GM04504 (cell line): ENCODE measurements at regions not wholly inside any gene's neighbourhood (a gene's known extent, or its start where the extent isn't known, plus 50 kb on each side); places are given as distances from the start of the nearest gene placed in this dataset.

Experiments
- DNase-seq: peaks from one replicate; pipeline ENCODE4 v3.0.0-alpha.2; 2012; ENCODE audit warnings: low read depth

- DNase-seq: no peak
Observed at GRCh38 chr18:38473535-38473934, 907.9 kb upstream of the CELF4 start.

- no peak for DNase-seq
Observed at GRCh38 chr18:38470421-38470820, 904.8 kb upstream of the CELF4 start.

GRCh38 chr18:38466426-38466825, 900.8 kb upstream of the CELF4 start:
- DNase-seq: no peak

GRCh38 chr18:38464024-38464423, 898.4 kb upstream of the CELF4 start:
- no peak for DNase-seq

GRCh38 chr18:38460657-38461056, 895.1 kb upstream of the CELF4 start:
- DNase-seq: no peak

- no peak for DNase-seq
Observed at GRCh38 chr18:38459131-38459994, 893.8 kb upstream of the CELF4 start.

GRCh38 chr18:38458698-38459097, 893.1 kb upstream of the CELF4 start:
- DNase-seq: no peak

GRCh38 chr18:38456253-38456652, 890.7 kb upstream of the CELF4 start:
- DNase-seq: no peak

GRCh38 chr18:38454764-38455469, 889.3 kb upstream of the CELF4 start:
- no peak for DNase-seq

GRCh38 chr18:38453880-38454279, 888.3 kb upstream of the CELF4 start:
- no peak for DNase-seq

GRCh38 chr18:38450876-38451275, 885.3 kb upstream of the CELF4 start:
- no peak for DNase-seq

- DNase-seq: no peak
Observed at GRCh38 chr18:38445804-38446145, 880.2 kb upstream of the CELF4 start.

GRCh38 chr18:38444971-38445803, 879.6 kb upstream of the CELF4 start:
- no peak for DNase-seq

GRCh38 chr18:38427736-38428135, 862.1 kb upstream of the CELF4 start:
- no peak for DNase-seq

- no peak for DNase-seq
Observed at GRCh38 chr18:38427234-38427633, 861.6 kb upstream of the CELF4 start.

- DNase-seq: no peak
Observed at GRCh38 chr18:38421872-38422615, 856.4 kb upstream of the CELF4 start.

GRCh38 chr18:38421021-38421420, 855.4 kb upstream of the CELF4 start:
- no peak for DNase-seq

GRCh38 chr18:38420611-38421010, 855.0 kb upstream of the CELF4 start:
- DNase-seq: no peak

GRCh38 chr18:38415811-38416210, 850.2 kb upstream of the CELF4 start:
- DNase-seq: no peak

- DNase-seq: no peak
Observed at GRCh38 chr18:38413193-38413592, 847.6 kb upstream of the CELF4 start.

GRCh38 chr18:38406607-38407006, 841.0 kb upstream of the CELF4 start:
- DNase-seq: no peak

GRCh38 chr18:38402509-38402908, 836.9 kb upstream of the CELF4 start:
- DNase-seq: no peak
